ENCODE measurements at regions not wholly inside any gene's neighbourhood (a gene's known extent, or its start where the extent isn't known, plus 50 kb on each side); places are given as distances from the start of the nearest gene placed in this dataset.

GRCh38 chr6:51552435-51552834, 535.0 kb downstream of the PKHD1 start:
- TF ChIP-seq ZFP3 (CRISPR knock-in tag; IDR thresholded peaks at IDR 0.05) (no peak), TCF4 (CRISPR knock-in tag; IDR thresholded peaks at IDR 0.05; ENCODE audit: borderline replicate concordance) (no peak), RARB (CRISPR knock-in tag; IDR thresholded peaks at IDR 0.05) (no peak), ZNF70 (CRISPR knock-in tag; IDR thresholded peaks at IDR 0.05) (no peak), CSDC2 (CRISPR knock-in tag; IDR thresholded peaks at IDR 0.05) (no peak), PATZ1 (CRISPR knock-in tag; IDR thresholded peaks at IDR 0.05; ENCODE audit: borderline replicate concordance) (no peak), ZFP30 (CRISPR knock-in tag; IDR thresholded peaks at IDR 0.05) (no peak), ARNTL (CRISPR knock-in tag; IDR thresholded peaks at IDR 0.05; ENCODE audit: borderline replicate concordance, low read depth) (no peak), TOX (CRISPR knock-in tag; IDR thresholded peaks at IDR 0.05; ENCODE audit: borderline replicate concordance) (no peak), SNAI2 (CRISPR knock-in tag; IDR thresholded peaks at IDR 0.05) (no peak)

Data from SK-N-SH treated with all-trans-retinoic acid at 6 μM for 48 hours (cell line).